Activated naive CD8-positive, alpha-beta T cell treated with anti-CD3 and anti-CD28 coated beads, Interleukin-2, amount 50 U/mL, for 24 hours (primary cell): ENCODE measurements at regions not wholly inside any gene's neighbourhood (a gene's known extent, or its start where the extent isn't known, plus 50 kb on each side); places are given as distances from the start of the nearest gene placed in this dataset.

ENCODE experiments used
- ATAC-seq: fragments of 150-1000 bp; cut with Tn5 transposase; one replicate; pipeline ENCODE4 v1.10.0; 2021
- DNase-seq: peaks from one replicate; pipeline ENCODE4 v3.0.0; 2021
- H3K27ac Mint-ChIP-seq: one replicate; pipeline ENCODE4 v1.8.0; 2021; ENCODE audit warnings: mild to moderate bottlenecking, mixed read lengths
- H3K27me3 Mint-ChIP-seq: one replicate; pipeline ENCODE4 v1.8.0; 2021; ENCODE audit warnings: mixed read lengths
- H3K36me3 Mint-ChIP-seq: one replicate; pipeline ENCODE4 v1.8.0; 2021; ENCODE audit warnings: low read depth, mixed read lengths
- H3K4me1 Mint-ChIP-seq: one replicate; pipeline ENCODE4 v1.8.0; 2021; ENCODE audit warnings: mixed read lengths
- H3K4me3 Mint-ChIP-seq: one replicate; pipeline ENCODE4 v1.8.0; 2021; ENCODE audit warnings: mild to moderate bottlenecking, moderate library complexity, mixed read lengths
- H3K9me3 Mint-ChIP-seq: one replicate; pipeline ENCODE4 v1.8.0; 2021; ENCODE audit warnings: mixed read lengths

DNA sequence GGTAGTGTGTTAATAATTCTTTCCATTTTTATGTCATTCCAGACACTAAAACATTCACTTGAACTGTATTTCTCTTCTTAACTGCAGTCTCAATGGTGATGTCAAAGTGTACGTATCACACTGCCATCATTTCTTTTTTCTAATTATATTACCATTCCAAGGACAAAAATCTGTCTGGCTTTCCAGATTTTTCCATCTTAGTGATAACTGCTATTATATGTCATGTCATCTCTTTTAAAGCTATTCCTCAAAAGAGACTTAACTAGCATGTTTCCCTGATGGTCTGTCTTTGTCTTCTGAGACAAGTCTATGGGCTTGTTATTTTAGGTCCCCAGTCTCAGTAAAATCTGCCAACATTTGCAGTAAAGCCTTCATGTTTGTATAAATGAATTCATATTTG is 1207.1 kb downstream of the PCDH17 start:
- no peak overlapping the region for H3K27ac Mint-ChIP-seq
- H3K27me3 Mint-ChIP-seq: no peaks in the 10 kb centered on the region
- peaks cover 5% of the 10 kb centered on the region for H3K9me3 Mint-ChIP-seq
- H3K36me3 Mint-ChIP-seq: no peaks in the 10 kb centered on the region
- no peaks in the 10 kb centered on the region for H3K4me1 Mint-ChIP-seq
- ATAC-seq: no peak
- DNase-seq: no peak
- no peak overlapping the region for H3K4me3 Mint-ChIP-seq

DNA sequence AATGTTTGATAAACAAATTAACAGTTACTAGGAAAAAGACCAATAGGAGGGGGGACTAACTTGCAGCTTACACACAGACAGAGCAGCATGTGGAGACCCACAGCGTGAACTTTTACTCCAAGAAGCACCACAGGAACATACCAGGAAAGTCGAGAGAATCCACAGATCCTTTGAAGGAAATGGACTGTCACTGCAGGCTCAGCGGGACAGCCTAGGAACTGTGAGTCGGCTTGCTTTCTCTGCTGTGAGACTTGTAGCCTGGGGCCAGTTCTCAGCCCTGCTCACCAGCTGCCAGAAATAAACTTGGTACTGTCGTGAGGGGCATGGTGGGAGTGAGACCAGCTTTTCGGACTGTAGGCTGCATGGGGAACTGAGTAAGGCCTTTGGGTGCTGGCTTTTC is 1211.5 kb downstream of the PCDH17 start:
- DNase-seq (no peak), ATAC-seq (no peak)
- Mint-ChIP-seq H3K27me3 (no peaks in the 10 kb centered on the region), H3K4me3 (no peak overlapping the region), H3K9me3 (peaks cover 22% of the 10 kb centered on the region), H3K4me1 (no peaks in the 10 kb centered on the region), H3K36me3 (no peaks in the 10 kb centered on the region), H3K27ac (no peak overlapping the region)

DNA sequence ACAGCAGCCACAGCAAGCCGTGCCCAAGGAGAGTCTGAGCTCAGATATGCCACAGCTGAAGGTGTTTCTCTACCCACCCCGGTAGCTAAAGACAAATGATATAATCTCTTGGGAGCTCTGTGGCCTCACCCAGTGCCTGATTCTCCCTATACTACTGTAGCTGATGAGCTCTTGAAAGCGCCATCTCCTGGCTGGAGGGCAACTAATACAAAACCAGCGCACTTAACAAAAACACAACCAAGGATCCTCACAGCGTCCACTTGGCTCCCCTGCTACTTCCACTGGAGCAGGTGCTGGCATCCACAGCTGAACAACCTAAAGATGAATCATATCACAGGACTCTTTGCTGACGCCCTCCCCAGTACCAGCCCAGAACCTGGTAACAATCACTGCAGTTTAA is 1212.0 kb downstream of the PCDH17 start:
- peaks cover 22% of the 10 kb centered on the region for H3K9me3 Mint-ChIP-seq

DNA sequence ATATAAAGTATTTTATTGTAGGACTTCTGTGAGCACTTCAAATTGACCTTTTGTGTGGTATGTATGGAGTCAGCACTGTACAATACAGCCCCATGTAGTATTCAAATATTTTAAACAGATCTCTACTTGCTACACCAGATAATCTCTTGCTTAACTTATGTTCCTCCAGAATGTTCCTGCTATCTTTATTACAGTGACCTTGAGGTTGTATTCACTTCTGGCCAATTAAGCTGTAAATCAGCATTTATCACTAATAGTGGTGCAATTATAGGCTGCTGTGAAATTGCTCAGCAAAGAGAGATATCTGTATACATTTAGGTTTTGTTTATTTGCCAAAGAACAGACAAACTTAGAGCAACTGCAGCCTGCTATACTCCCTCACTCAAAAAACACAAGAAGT is 1218.6 kb downstream of the PCDH17 start:
- peaks cover 2% of the 10 kb centered on the region for H3K9me3 Mint-ChIP-seq
- no peaks in the 10 kb centered on the region for H3K36me3 Mint-ChIP-seq
- ATAC-seq: no peak
- H3K4me1 Mint-ChIP-seq: no peaks in the 10 kb centered on the region
- no peaks in the 10 kb centered on the region for H3K27me3 Mint-ChIP-seq
- no peak for DNase-seq
- H3K4me3 Mint-ChIP-seq: no peak overlapping the region
- no peak overlapping the region for H3K27ac Mint-ChIP-seq

More for the DNA sequence above, 1212.0 kb downstream of the PCDH17 start:
- DNase-seq: no peak
- H3K27me3 Mint-ChIP-seq: no peaks in the 10 kb centered on the region
- H3K4me3 Mint-ChIP-seq: no peak overlapping the region
- H3K4me1 Mint-ChIP-seq: no peaks in the 10 kb centered on the region
- H3K27ac Mint-ChIP-seq: no peak overlapping the region
- no peaks in the 10 kb centered on the region for H3K36me3 Mint-ChIP-seq
- no peak for ATAC-seq

DNA sequence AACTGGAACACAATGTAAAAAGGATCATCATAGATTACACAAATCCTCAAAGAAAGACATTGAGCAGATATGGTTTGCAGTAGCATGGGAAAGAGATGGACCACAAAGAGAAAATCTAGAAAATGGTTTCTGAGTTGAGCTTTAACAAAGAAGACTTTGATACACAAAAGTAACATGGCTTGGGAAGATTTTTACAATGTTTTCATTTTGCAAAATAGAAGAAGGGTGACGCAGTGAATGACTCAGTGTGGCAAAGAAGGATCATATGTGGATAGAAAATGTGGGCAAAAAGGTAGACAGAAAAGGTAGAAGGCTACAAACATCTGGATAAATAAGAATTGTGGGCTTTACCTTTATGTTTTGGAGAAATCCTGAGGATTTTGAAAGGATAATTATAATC is 1220.5 kb downstream of the PCDH17 start:
- ATAC-seq (no peak), DNase-seq (no peak)
- Mint-ChIP-seq H3K4me1 (no peaks in the 10 kb centered on the region), H3K36me3 (no peaks in the 10 kb centered on the region), H3K27me3 (no peaks in the 10 kb centered on the region), H3K9me3 (no peaks in the 10 kb centered on the region), H3K4me3 (no peak overlapping the region), H3K27ac (no peak overlapping the region)

DNA sequence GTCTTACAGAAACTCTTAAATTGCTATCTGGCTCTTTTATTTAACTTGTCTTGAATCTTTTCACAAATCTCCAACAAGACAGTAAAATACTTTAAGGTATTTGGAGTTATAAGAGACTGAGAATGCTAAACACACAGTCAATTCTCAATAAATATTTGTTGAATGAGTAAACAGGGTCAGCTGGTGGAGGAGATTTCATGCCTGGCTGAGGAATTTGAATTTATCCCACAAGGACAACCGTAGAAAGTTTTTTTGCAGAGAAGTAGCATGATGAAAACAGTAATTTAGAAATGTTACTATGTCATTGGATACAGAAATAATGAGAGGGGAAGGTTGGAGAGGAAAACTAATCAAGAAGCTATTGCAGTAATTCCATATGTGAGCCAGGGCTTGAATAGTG is 1223.7 kb downstream of the PCDH17 start:
- DNase-seq (no peak), ATAC-seq (no peak)
- H3K4me3 Mint-ChIP-seq: no peak overlapping the region
- no peaks in the 10 kb centered on the region for H3K9me3 Mint-ChIP-seq
- no peaks in the 10 kb centered on the region for H3K27me3 Mint-ChIP-seq
- no peaks in the 10 kb centered on the region for H3K4me1 Mint-ChIP-seq
- no peaks in the 10 kb centered on the region for H3K36me3 Mint-ChIP-seq
- no peak overlapping the region for H3K27ac Mint-ChIP-seq

DNA sequence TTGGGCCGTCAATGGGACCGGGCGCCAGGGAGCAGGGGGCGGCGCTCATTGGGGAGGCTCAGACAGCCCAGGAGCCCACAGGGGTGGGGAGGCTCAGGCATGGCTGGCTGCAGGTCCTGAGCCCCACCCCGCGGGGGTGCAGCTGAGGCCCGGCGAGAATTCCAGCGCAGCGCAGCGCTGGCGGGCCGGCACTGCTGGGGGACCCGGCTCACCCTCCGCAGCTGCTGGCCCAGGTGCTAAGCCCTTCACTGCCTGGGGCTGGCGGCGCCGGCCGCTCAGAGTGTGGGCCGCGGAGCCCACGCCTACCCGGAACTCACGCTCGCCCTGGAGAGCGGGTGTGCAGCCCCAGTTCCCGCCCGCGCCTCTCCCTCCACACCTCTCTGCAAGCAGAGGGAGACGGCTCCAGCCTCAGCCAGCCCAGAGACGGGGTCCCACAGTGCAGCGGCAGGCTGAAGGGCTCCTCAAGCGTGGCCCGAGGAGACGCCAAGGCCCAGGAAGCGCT is 1227.4 kb downstream of the PCDH17 start:
- Mint-ChIP-seq H3K4me3 (no peak overlapping the region), H3K27ac (no peak overlapping the region), H3K9me3 (peaks cover 2% of the 10 kb centered on the region), H3K27me3 (no peaks in the 10 kb centered on the region), H3K36me3 (no peaks in the 10 kb centered on the region), H3K4me1 (no peaks in the 10 kb centered on the region)
- ATAC-seq (no peak), DNase-seq (no peak)

DNA sequence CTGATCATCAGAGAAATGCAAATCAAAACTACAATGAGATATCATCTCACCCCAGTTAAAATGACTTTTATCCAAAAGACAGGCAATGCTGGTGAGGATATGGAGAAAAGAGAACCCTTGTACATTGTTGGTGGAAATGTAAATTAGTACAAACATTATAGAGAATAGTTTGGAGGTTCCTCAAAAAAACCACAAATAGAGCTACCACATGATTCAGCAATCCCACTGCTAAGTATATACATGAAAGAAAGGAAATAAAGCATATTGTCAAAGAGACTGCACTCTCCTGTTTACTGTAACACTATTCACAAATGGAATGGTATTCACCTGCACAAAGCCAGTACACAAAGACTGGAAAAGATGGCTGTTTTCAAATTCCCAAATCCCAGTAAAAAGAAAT is 1233.7 kb downstream of the PCDH17 start:
- H3K4me1 Mint-ChIP-seq: no peaks in the 10 kb centered on the region
- H3K27ac Mint-ChIP-seq: no peak overlapping the region
- no peaks in the 10 kb centered on the region for H3K27me3 Mint-ChIP-seq
- DNase-seq (no peak), ATAC-seq (no peak)
- peaks cover 12% of the 10 kb centered on the region for H3K9me3 Mint-ChIP-seq
- H3K4me3 Mint-ChIP-seq: no peak overlapping the region
- no peaks in the 10 kb centered on the region for H3K36me3 Mint-ChIP-seq

DNA sequence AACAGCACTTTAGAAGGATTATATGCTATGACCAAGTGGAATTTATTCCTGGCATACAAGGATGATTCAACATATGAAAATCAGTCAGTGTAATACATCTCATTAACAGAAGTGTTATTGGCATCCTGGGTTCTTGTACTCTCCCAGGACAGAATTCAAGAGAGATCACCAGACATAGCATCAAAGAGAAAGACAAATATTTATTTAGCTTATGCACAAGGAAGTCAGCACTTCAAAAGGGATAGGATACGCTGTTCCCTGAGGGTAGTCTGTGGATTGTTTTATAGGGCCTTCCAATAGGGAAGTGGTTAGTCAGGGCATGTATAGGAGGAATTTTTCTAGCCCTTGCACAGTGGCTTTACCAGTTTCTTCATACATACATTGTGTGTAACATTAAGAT is 1238.0 kb downstream of the PCDH17 start:
- Mint-ChIP-seq H3K27me3 (no peaks in the 10 kb centered on the region), H3K4me1 (no peaks in the 10 kb centered on the region), H3K36me3 (no peaks in the 10 kb centered on the region), H3K4me3 (no peak overlapping the region), H3K27ac (no peak overlapping the region), H3K9me3 (peaks cover 15% of the 10 kb centered on the region)
- ATAC-seq (no peak), DNase-seq (no peak)

DNA sequence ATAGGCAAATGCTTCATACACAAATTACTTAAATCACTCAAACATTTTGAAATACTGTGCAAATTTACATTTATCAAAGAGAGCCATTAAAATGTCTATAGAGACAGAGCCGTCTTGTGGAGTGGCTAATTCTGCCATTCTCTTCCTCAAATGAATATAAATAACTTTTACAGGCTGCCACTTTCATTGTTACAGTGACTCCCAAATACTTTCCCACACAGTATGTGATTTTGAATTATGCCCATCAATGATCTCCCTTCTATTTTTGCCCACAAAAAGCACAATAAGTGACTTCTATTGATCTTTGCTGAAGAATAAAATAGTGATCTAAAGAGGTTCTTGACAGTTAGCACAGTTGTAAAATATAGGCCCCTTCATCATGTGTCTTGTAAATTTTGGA is 1244.9 kb downstream of the PCDH17 start:
- Mint-ChIP-seq H3K4me3 (no peak overlapping the region), H3K9me3 (peaks cover 7% of the 10 kb centered on the region), H3K36me3 (no peaks in the 10 kb centered on the region), H3K27me3 (no peaks in the 10 kb centered on the region), H3K4me1 (no peaks in the 10 kb centered on the region), H3K27ac (no peak overlapping the region)
- ATAC-seq (no peak), DNase-seq (no peak)

DNA sequence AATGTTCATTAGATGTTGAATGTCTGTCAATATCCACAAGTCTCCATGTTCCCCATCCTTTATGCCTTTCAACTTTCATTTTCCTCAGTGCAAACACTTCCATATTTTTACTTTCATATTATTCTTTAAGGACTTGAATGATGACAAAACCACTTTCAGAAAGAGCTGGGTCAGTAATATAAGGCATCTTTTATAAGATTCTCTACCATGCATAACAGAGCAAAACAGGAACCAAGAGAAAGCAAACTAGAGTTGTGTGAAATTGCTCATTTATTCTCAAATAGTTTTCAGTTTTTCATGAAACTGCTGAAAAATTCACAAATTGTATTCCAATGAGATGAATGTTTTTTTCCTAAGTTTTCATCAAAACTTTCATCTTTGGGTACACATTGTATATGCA is 1247.6 kb downstream of the PCDH17 start:
- Mint-ChIP-seq H3K36me3 (no peaks in the 10 kb centered on the region), H3K27ac (no peak overlapping the region), H3K4me3 (no peak overlapping the region), H3K27me3 (no peaks in the 10 kb centered on the region), H3K4me1 (no peaks in the 10 kb centered on the region), H3K9me3 (peaks cover under 1% of the 10 kb centered on the region)
- no peak for DNase-seq
- ATAC-seq: no peak

DNA sequence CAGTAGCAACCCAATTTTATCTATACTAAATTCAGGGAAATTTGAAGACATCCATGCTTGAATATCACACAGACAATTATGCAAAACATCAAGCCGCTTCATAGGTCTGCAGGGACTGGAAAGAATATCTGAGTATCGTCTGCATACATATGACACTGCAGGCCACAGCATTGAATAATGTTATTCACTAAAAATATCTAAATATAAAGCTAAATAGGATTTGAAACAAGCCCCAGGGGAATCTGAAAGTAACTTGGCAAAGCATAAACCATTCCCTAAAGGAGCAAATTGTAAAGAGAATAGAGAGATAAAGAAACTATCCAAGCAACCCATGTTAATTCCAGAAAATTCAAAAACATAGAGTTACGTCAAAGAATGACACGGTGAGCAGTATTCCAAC is 1251.0 kb downstream of the PCDH17 start:
- no peaks in the 10 kb centered on the region for H3K4me1 Mint-ChIP-seq
- no peaks in the 10 kb centered on the region for H3K27me3 Mint-ChIP-seq
- no peak overlapping the region for H3K4me3 Mint-ChIP-seq
- no peaks in the 10 kb centered on the region for H3K36me3 Mint-ChIP-seq
- no peak for ATAC-seq
- H3K9me3 Mint-ChIP-seq: no peaks in the 10 kb centered on the region
- no peak for DNase-seq
- no peak overlapping the region for H3K27ac Mint-ChIP-seq

DNA sequence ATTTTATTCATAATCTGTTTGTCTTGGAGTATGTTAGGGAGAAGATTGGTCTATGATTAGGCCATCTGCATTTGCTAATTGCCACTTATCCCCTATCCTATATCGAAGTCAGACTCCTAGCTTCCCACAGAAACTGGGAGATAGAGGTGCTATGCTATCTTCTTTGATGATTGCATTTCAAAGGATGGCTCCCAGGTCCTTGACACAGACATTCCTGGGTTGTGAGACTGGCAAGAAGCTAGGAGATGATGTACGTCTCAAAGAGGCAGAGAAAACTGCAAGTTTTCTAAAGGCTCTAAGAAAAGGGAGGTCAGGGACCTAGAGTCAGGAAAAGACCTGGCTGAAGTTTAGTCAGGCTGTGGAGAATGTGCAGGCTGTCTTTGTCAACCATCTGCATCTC is 1251.9 kb downstream of the PCDH17 start:
- no peak overlapping the region for H3K27ac Mint-ChIP-seq

DNA sequence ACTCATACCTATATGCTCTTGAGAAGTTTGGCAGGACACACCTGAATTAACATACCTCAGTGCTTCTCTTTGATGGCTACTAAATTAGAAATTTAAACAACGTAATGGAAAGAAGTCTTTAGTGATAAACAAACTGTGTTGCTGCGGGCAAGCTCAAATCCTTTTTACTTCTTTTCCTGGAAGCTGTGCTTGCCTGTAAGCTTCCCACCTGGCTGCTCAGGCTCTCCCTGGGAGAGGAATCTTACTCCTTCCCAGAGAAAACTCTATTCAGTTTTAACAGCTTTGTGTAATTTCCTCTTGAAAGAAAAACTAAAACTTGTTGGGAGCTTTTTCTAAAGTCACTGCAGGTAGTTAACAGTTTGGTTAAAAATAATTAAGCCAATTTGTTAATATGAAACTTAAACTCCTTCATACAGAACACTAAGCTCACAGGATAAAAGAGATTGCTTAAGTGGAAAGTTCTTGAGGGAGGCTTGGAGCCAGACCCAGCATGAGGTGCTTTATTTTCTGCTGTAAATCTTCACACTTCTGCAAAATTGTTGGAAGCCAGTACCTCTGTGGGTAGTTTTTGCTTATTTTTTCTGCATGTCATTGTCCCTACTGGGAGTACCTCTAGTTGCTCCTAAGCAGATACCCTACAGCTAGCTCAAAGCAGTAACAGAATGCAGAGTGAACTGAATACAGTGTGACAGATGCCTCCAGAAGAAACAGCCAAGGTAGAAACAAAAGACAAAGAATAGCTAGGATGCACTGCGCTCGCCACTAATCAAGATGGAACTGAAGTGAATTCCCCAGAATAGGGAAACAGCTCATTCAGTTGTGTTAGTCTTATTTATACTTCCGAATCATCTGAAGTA is 1253.0 kb downstream of the PCDH17 start:
- no peak for ATAC-seq
- no peak overlapping the region for H3K4me3 Mint-ChIP-seq

More for the DNA sequence above, 1251.9 kb downstream of the PCDH17 start:
- no peaks in the 10 kb centered on the region for H3K36me3 Mint-ChIP-seq
- no peaks in the 10 kb centered on the region for H3K4me1 Mint-ChIP-seq
- H3K27me3 Mint-ChIP-seq: no peaks in the 10 kb centered on the region
- no peak overlapping the region for H3K4me3 Mint-ChIP-seq
- DNase-seq (no peak), ATAC-seq (no peak)
- no peaks in the 10 kb centered on the region for H3K9me3 Mint-ChIP-seq

DNA sequence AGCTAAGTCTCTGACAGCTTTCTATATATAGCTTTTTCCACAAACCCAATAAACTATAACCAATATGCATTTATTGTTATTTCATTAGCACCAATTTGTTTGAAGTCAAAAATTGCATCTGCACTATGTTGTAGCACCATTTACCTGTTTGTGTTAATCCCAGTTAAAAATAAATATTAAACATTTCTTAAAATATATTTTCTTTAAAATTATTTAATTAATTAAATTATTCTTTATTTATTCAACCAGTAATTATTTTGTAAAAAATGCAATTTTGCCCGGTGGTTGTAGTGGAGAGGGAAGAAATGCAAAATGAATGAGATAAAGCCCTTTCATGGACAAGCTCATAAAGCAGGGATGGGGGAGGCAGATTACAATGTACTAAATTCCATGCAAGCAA is 1257.9 kb downstream of the PCDH17 start:
- ATAC-seq (no peak), DNase-seq (no peak)
- Mint-ChIP-seq H3K27me3 (no peaks in the 10 kb centered on the region), H3K27ac (no peak overlapping the region), H3K4me3 (no peak overlapping the region), H3K36me3 (no peaks in the 10 kb centered on the region), H3K4me1 (no peaks in the 10 kb centered on the region), H3K9me3 (peaks cover 8% of the 10 kb centered on the region)

More for the DNA sequence above, 1253.0 kb downstream of the PCDH17 start:
- H3K9me3 Mint-ChIP-seq: no peaks in the 10 kb centered on the region
- H3K27me3 Mint-ChIP-seq: no peaks in the 10 kb centered on the region
- H3K4me1 Mint-ChIP-seq: no peaks in the 10 kb centered on the region
- no peaks in the 10 kb centered on the region for H3K36me3 Mint-ChIP-seq
- no peak overlapping the region for H3K27ac Mint-ChIP-seq
- no peak for DNase-seq
